ENCODE measurements at regions not wholly inside any gene's neighbourhood (a gene's known extent, or its start where the extent isn't known, plus 50 kb on each side); places are given as distances from the start of the nearest gene placed in this dataset.
A peak's percentile ranks its signal among the peaks of the same experiment; 100 is the strongest.

DNA sequence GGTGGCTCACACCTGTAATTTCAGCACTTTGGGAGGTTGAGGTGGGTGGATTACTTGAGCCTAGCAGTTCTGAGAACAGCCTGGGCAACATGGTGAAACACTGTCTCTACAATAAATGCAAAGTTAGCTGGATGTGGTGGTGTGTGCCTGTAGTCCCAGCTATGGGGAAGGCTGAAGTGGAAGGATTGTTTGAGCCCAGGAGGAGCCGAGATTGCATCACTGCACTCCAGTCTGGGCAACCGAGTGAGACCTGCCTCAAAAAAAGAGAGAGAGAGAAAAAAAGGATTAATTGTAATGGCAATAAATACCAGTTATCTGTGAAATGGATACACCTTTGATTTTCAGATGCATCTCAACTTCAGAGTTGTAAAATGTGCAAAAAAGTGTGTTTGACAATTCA, 58.8 kb downstream of the SPRY1 start:
- TF ChIP-seq, protein P1, sequence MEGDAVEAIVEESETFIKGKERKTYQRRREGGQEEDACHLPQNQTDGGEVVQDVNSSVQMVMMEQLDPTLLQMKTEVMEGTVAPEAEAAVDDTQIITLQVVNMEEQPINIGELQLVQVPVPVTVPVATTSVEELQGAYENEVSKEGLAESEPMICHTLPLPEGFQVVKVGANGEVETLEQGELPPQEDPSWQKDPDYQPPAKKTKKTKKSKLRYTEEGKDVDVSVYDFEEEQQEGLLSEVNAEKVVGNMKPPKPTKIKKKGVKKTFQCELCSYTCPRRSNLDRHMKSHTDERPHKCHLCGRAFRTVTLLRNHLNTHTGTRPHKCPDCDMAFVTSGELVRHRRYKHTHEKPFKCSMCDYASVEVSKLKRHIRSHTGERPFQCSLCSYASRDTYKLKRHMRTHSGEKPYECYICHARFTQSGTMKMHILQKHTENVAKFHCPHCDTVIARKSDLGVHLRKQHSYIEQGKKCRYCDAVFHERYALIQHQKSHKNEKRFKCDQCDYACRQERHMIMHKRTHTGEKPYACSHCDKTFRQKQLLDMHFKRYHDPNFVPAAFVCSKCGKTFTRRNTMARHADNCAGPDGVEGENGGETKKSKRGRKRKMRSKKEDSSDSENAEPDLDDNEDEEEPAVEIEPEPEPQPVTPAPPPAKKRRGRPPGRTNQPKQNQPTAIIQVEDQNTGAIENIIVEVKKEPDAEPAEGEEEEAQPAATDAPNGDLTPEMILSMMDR (IDR thresholded peaks at IDR 0.05; ENCODE audit: unreplicated experiment in 3 of 3), result no peak
- no peak overlapping the region for H3K27ac Mint-ChIP-seq
- peaks cover 14% of the 10 kb centered on the region for H3K4me1 Mint-ChIP-seq
- no peaks in the 10 kb centered on the region for H3K27me3 Mint-ChIP-seq (ENCODE audit: low read depth)
- no peaks in the 10 kb centered on the region for H3K36me3 Mint-ChIP-seq (ENCODE audit: low read depth)
- no peak overlapping the region for H3K4me3 Mint-ChIP-seq
- H3K9me3 Mint-ChIP-seq, result peaks cover 3% of the 10 kb centered on the region

DNA sequence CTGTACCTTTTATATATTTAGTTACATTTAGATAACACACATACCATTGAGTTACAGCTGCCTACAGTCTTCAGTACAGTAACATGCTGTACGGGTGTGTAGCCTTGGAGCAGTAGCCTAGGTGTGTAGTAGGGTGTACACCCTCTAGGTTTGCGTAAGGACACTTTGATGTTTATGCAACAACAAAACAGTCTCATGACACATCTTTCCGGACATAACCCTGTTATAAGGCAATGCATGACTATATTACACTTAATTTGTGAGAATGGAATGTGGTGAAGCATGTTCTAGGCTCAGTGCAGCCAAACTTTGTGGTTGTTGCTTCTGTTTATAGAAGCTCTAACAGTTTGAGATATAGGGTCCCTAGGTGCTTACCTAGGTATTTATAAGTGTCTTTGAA, 65.4 kb downstream of the SPRY1 start:
- H3K27me3 Mint-ChIP-seq (ENCODE audit: low read depth), result no peaks in the 10 kb centered on the region
- H3K4me1 Mint-ChIP-seq, result peaks cover 5% of the 10 kb centered on the region
- TF ChIP-seq, protein P1 (IDR thresholded peaks at IDR 0.05; ENCODE audit: unreplicated experiment in 3 of 3), result no peak
- H3K9me3 Mint-ChIP-seq, result no peaks in the 10 kb centered on the region
- no peak overlapping the region for H3K4me3 Mint-ChIP-seq
- no peak overlapping the region for H3K27ac Mint-ChIP-seq
- H3K36me3 Mint-ChIP-seq (ENCODE audit: low read depth), result no peaks in the 10 kb centered on the region

DNA sequence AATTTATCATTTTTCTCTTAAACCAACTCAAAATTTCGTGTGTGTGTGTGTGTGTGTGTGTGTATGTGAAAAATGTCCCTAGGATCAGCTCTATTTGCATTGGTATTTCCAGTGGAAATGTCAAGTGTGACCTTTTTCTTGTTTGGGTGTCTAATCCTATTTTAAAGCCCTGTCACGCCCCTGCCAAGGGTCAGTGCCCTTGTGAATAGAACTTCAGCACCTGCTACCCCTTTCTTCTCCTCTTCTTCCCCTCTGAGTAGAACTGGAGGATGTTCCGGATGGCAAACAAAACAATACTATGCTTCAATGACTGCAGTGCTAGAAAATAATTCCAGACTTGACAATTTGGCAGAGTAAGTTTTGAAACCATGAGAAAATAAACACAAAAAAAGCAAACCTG, 67.3 kb downstream of the SPRY1 start:
- H3K4me1 Mint-ChIP-seq, result peaks cover 5% of the 10 kb centered on the region
- H3K4me3 Mint-ChIP-seq, result no peak overlapping the region
- H3K27ac Mint-ChIP-seq, result peak overlapping the region in 2 of 3 experiments; percentile 21 to 24
- no peaks in the 10 kb centered on the region for H3K9me3 Mint-ChIP-seq
- H3K36me3 Mint-ChIP-seq (ENCODE audit: low read depth), result no peaks in the 10 kb centered on the region
- no peaks in the 10 kb centered on the region for H3K27me3 Mint-ChIP-seq (ENCODE audit: low read depth)
- TF ChIP-seq, protein P1 (IDR thresholded peaks at IDR 0.05; ENCODE audit: unreplicated experiment in 3 of 3), result no peak

DNA sequence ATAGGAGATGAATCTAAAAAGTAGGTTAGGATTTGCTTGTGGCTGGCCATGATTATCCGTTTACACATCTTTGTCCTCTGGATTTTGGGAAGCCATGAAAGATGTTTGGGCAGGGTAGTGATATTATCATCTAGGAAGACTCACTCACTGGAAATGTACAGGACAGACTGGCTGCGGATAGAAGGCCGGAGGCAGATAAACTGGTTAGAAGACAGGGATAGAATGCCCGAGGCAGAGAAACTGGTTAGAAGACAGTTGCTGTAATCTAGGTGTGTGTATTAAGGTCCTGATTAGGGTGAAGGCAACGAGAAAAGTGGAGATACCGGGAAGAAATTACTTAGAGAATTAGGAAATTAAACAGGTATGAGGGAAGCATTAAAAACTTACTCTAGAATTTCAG, 68.8 kb downstream of the SPRY1 start:
- Mint-ChIP-seq H3K27ac (no peak overlapping the region), H3K4me1 (peaks cover 14% of the 10 kb centered on the region), H3K27me3 (ENCODE audit: low read depth) (no peaks in the 10 kb centered on the region)

DNA sequence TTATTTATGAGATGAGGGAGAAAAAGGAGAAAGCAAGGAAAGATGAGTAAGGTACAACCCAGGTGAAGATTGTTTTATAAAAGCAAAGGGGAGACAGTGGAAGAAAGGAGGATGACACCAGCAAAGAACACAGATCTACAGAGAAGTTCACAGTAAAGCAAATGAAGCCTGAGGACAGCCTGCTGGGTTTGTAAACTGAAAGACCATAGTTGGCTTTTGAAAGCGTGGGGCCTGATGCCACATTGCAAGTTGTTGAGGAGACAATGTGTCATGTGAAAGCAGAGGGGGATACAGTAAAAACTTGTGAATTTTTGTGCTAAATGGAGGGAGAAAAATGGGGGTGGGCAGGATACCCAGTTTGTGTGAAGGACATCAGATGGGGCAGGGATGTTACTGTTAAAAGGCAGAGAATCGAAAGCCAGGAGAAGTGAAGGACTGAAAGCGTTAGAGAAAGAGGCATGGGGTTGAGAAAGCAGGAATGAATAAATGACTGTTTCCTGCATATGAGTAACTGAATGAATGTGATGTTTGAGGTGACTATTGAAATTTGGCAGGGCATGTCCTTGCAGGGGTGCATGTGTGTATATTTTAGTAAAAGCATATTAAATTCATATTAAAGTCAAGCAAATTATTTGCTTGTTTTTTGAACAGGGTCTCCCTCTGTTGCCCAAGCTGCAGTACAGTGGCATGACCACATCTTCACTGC, 69.6 kb downstream of the SPRY1 start:
- H3K4me3 Mint-ChIP-seq, result no peak overlapping the region
- peaks cover 18% of the 10 kb centered on the region for H3K4me1 Mint-ChIP-seq
- no peak overlapping the region for H3K27ac Mint-ChIP-seq
- TF ChIP-seq, protein P1 (IDR thresholded peaks at IDR 0.05; ENCODE audit: unreplicated experiment in 3 of 3), result no peak
- no peaks in the 10 kb centered on the region for H3K27me3 Mint-ChIP-seq (ENCODE audit: low read depth)
- no peaks in the 10 kb centered on the region for H3K9me3 Mint-ChIP-seq
- no peaks in the 10 kb centered on the region for H3K36me3 Mint-ChIP-seq (ENCODE audit: low read depth)

More for the DNA sequence above, 68.8 kb downstream of the SPRY1 start:
- H3K36me3 Mint-ChIP-seq (ENCODE audit: low read depth), result no peaks in the 10 kb centered on the region
- no peaks in the 10 kb centered on the region for H3K9me3 Mint-ChIP-seq
- H3K4me3 Mint-ChIP-seq, result no peak overlapping the region
- TF ChIP-seq, protein P1 (IDR thresholded peaks at IDR 0.05; ENCODE audit: unreplicated experiment in 3 of 3), result no peak

DNA sequence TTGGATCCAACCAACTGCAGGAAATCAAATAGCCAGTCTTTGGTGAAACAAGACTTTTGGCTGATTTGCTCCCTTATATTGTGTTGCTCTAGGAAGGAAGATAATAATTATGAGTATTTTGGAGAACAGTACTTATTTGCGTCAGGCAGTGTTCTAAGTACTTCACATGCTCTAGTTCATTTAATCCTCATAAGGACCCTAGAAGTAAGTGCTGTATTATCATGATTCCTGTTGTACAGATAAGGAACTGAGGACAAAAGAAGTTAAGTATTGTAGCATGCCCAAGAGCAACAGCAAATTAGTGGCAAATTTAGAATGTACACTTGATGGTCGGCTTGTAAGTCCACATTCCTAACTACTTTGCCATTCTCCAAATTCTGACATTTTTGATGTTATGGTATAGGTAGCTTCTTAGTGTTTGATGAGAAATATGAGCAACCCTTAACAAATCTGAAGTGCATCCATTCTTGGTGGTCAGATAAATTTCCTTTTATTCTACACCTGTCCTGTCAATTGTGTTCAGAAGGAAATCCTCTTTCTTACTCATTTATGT, 72.0 kb downstream of the SPRY1 start:
- no peaks in the 10 kb centered on the region for H3K27me3 Mint-ChIP-seq (ENCODE audit: low read depth)
- TF ChIP-seq, protein P1 (IDR thresholded peaks at IDR 0.05; ENCODE audit: unreplicated experiment in 3 of 3), result no peak
- no peak overlapping the region for H3K27ac Mint-ChIP-seq
- no peaks in the 10 kb centered on the region for H3K9me3 Mint-ChIP-seq
- H3K4me1 Mint-ChIP-seq, result peaks cover 21% of the 10 kb centered on the region
- no peaks in the 10 kb centered on the region for H3K36me3 Mint-ChIP-seq (ENCODE audit: low read depth)
- no peak overlapping the region for H3K4me3 Mint-ChIP-seq
